Ovary (tissue), 7 donors: ENCODE measurements at regions not wholly inside any gene's neighbourhood (a gene's known extent, or its start where the extent isn't known, plus 50 kb on each side); places are given as distances from the start of the nearest gene placed in this dataset.

Experiments
- DNase-seq, 5 donors: peaks; one replicate each; pipeline ENCODE4 v3.0.0-alpha.2; 2019 to 2020
- H3K27ac ChIP-seq, 2 donors: fragments of 200-600 bp; one replicate each; pipeline versions ENCODE4 v1.5.1 to v1.8.0; 2019 to 2022
- H3K27me3 ChIP-seq: fragments of 200-600 bp; one replicate; pipeline ENCODE4 v1.8.0; 2022
- H3K36me3 ChIP-seq: fragments of 200-600 bp; sonication (generic); one replicate; pipeline ENCODE4 v1.5.1; 2019
- H3K4me1 ChIP-seq: one replicate; pipeline ENCODE4 v1.8.1; 2013; ENCODE audit warnings: mild to moderate bottlenecking, moderate library complexity; ENCODE audit not compliant: insufficient read depth
- H3K4me3 ChIP-seq: fragments of 200-600 bp; sonication (generic); one replicate; pipeline ENCODE4 v1.5.1; 2017
- H3K9me3 ChIP-seq, 2 donors: fragments of 200-600 bp in 1 of 2; sonication (generic) in 1 of 2; one replicate each; pipeline versions ENCODE4 v1.5.1 to v1.8.1; 2013 to 2019; ENCODE audit warnings: mild to moderate bottlenecking in 1 of 2, moderate library complexity in 1 of 2
- CTCF ChIP-seq, 3 donors: fragments of 450-650 bp in 2 of 3; fragments of 200-600 bp in 1 of 3; IDR thresholded peaks; one replicate each; pipeline versions ENCODE4 v1.5.1 to v1.8.0; 2016 to 2022; ENCODE audit warnings: antibody characterized with exemption in 3 of 3, mild to moderate bottlenecking in 1 of 3
- EP300 ChIP-seq: sonication (generic); formaldehyde crosslinking; IDR thresholded peaks from one replicate; pipeline ENCODE4 v1.6.1; 2017; ENCODE audit warnings: antibody characterized with exemption
- POLR2A ChIP-seq: fragments of 450-650 bp; IDR thresholded peaks from one replicate; pipeline ENCODE4 v1.6.1; 2017; ENCODE audit warnings: antibody characterized with exemption, mild to moderate bottlenecking, moderate library complexity
- whole genome bisulfite sequencing, 3 donors: extraction: QIAGEN DNeasy Blood & Tissue Kit in 1 of 3; methylation state at CpG; one replicate each; pipeline versions ENCODE4 v1.1.5 to v1.1.7; 2013 to 2017; 5-methylcytosine and 5-hydroxymethylcytosine counted together
- intact Hi-C, 4 donors: fragments of 100-400 bp; cut with DNase I; formaldehyde crosslinking; loops; one replicate each; pipeline versions ENCODE4 v1.11.0 to v1.15.1; 2022 to 2023
- donor health status: DM: no; HTN: no; CAD: no; lungs with moderate emphysema.
- donor health status: DM: no; HTN: no; CAD: no.
- donor health status: Bipolar disorder and iron deficiency.
- donor health status: DM: no; HTN: no; CAD: no.
- donor health status: DM: yes; HTN: yes; CAD: no.

GRCh38 chr5:179417696-179418095 lies 72.4 kb upstream of the ADAMTS2 start:
- no peaks in the 10 kb centered on the region for H3K9me3 ChIP-seq
- 74 to 88% (median 83%) methylated on average over 5 of the region's 5 CpGs for WGBS, 3 donors
- no peaks in the 10 kb centered on the region for H3K27me3 ChIP-seq
- H3K4me3 ChIP-seq: no peak overlapping the region
- no peak for DNase-seq
- H3K36me3 ChIP-seq: no peaks in the 10 kb centered on the region
- intact Hi-C loops: no loop called here
- no peaks in the 10 kb centered on the region for H3K4me1 ChIP-seq
- TF ChIP-seq CTCF (IDR thresholded peaks at IDR 0.05) (no peak), EP300 (no peak), POLR2A (no peak)
- no peak overlapping the region for H3K27ac ChIP-seq

- H3K27me3 ChIP-seq: no peaks in the 10 kb centered on the region
- intact Hi-C loops: no loop called here
- H3K27ac ChIP-seq: no peak overlapping the region
- no peaks in the 10 kb centered on the region for H3K36me3 ChIP-seq
- no peak for DNase-seq
- H3K9me3 ChIP-seq: no peaks in the 10 kb centered on the region
- H3K4me1 ChIP-seq: no peaks in the 10 kb centered on the region
- 33 to 40% (median 33%) methylated on average over 9 to 10 of the region's 10 CpGs for WGBS, 3 donors
- no peak overlapping the region for H3K4me3 ChIP-seq
- TF ChIP-seq CTCF (IDR thresholded peaks at IDR 0.05) (no peak), POLR2A (no peak), EP300 (no peak)
These were observed 71.8 kb upstream of the ADAMTS2 start for GRCh38 chr5:179417016-179417415.

- DNase-seq: no peak
- Histone ChIP-seq H3K4me1 (no peaks in the 10 kb centered on the region), H3K27ac (no peak overlapping the region), H3K4me3 (no peak overlapping the region), H3K36me3 (no peaks in the 10 kb centered on the region), H3K27me3 (no peaks in the 10 kb centered on the region), H3K9me3 (no peaks in the 10 kb centered on the region)
- WGBS, 3 donors: 87 to 91% (median 89%) methylated on average over 21 of the region's 21 CpGs
- TF ChIP-seq CTCF (IDR thresholded peaks at IDR 0.05) (no peak), POLR2A (no peak), EP300 (no peak)
- intact Hi-C loops: no loop called here
These were observed 71.0 kb upstream of the ADAMTS2 start for GRCh38 chr5:179416114-179416822.

- Histone ChIP-seq H3K27me3 (no peaks in the 10 kb centered on the region), H3K4me3 (no peak overlapping the region), H3K27ac (no peak overlapping the region), H3K9me3 (no peaks in the 10 kb centered on the region), H3K4me1 (no peaks in the 10 kb centered on the region), H3K36me3 (no peaks in the 10 kb centered on the region)
- intact Hi-C loops: no loop called here
- no peak for TF ChIP-seq POLR2A
- no peak for TF ChIP-seq CTCF (IDR thresholded peaks at IDR 0.05)
- TF ChIP-seq EP300: no peak
- no peak for DNase-seq
- WGBS, 3 donors: 94 to 96% (median 95%) methylated on average over 11 of the region's 11 CpGs
These were observed 70.2 kb upstream of the ADAMTS2 start for GRCh38 chr5:179415291-179416060.
